ENCODE measurements at regions not wholly inside any gene's neighbourhood (a gene's known extent, or its start where the extent isn't known, plus 50 kb on each side); places are given as distances from the start of the nearest gene placed in this dataset.

DNA sequence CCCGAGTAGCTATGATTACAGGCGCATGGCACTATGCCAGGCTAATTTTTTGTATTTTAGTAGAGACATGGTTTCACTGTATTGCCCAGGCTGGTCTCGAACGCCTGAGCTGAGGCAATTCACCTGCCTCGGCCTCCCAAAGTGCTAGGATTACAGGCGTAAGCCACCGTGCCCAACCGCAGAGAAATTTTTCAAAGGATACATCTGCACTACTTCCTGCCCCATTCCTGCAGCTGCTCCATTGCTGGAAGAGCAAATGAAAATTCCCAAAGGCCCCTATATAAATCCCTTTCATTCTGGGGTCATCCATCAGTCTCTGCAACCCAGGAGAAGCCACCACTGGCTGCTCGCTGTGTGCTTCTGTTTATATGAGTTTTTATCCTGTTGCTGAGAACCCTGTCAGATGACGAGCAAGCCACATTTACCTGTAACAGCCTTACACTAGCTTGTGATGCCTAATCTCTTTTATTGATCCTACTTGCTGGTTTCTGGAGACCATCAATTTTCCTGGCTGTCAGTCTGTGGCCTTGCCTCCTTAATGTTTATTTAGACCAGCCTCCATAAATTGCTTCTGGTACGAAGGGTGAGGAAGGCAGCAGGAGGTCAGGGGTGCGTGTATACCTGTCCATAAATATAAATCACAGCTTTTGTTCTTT lies 925.3 kb downstream of the TLE4 start:
- Histone ChIP-seq H3K36me3 (no peaks in the 10 kb centered on the region), H3K27me3 (no peaks in the 10 kb centered on the region), H3K4me3 (no peak overlapping the region), H3K27ac (no peak overlapping the region), H3K4me1 (no peaks in the 10 kb centered on the region), H3K9me3 (no peaks in the 10 kb centered on the region)
- no peak for DNase-seq
- no peak for ATAC-seq
- intact Hi-C loops (cut with DNase I; ENCODE audit: low total_unique reads) (no loop called here), in situ Hi-C loops (cut with MboI; ENCODE audit: low sequenced_read_pairs in 4 of 4) (no loop called here)
- TF ChIP-seq, protein P1, sequence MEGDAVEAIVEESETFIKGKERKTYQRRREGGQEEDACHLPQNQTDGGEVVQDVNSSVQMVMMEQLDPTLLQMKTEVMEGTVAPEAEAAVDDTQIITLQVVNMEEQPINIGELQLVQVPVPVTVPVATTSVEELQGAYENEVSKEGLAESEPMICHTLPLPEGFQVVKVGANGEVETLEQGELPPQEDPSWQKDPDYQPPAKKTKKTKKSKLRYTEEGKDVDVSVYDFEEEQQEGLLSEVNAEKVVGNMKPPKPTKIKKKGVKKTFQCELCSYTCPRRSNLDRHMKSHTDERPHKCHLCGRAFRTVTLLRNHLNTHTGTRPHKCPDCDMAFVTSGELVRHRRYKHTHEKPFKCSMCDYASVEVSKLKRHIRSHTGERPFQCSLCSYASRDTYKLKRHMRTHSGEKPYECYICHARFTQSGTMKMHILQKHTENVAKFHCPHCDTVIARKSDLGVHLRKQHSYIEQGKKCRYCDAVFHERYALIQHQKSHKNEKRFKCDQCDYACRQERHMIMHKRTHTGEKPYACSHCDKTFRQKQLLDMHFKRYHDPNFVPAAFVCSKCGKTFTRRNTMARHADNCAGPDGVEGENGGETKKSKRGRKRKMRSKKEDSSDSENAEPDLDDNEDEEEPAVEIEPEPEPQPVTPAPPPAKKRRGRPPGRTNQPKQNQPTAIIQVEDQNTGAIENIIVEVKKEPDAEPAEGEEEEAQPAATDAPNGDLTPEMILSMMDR (IDR thresholded peaks at IDR 0.05 in 4 of 5, conservative IDR thresholded peaks at IDR 0.05 in 1 of 5): no peak
- TF ChIP-seq POLR2A (IDR thresholded peaks at IDR 0.05): no peak

DNA sequence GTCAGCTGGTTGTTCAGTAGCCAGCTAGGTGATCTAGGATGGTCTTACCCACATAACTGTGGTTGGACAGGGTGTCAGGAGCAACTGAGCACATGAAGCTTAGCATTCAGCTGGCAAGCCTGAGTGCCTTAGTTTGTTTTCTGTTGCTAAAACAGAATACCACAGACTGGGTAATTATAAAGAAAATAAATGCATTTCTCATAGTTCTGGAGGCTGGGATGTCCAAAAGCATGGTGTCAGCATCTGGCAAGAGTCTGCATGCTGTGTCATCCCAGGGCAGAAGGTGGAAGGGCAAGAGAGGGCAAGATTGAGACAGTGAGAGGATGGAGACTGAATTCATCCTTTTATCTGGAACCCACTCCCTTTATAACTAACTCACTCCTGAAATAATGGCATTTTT lies 921.5 kb downstream of the TLE4 start:
- no peaks in the 10 kb centered on the region for H3K4me1 ChIP-seq
- H3K27me3 ChIP-seq: no peaks in the 10 kb centered on the region
- in situ Hi-C loops (cut with MboI; ENCODE audit: low sequenced_read_pairs in 4 of 4): no loop called here
- ATAC-seq (no peak), DNase-seq (no peak)
- H3K4me3 ChIP-seq: no peak overlapping the region
- H3K36me3 ChIP-seq: no peaks in the 10 kb centered on the region
- intact Hi-C loops (cut with DNase I; ENCODE audit: low total_unique reads): no loop called here
- TF ChIP-seq, protein P1 (IDR thresholded peaks at IDR 0.05 in 4 of 5, conservative IDR thresholded peaks at IDR 0.05 in 1 of 5): no peak
- TF ChIP-seq POLR2A (IDR thresholded peaks at IDR 0.05): no peak
- no peak overlapping the region for H3K27ac ChIP-seq
- H3K9me3 ChIP-seq: no peaks in the 10 kb centered on the region

DNA sequence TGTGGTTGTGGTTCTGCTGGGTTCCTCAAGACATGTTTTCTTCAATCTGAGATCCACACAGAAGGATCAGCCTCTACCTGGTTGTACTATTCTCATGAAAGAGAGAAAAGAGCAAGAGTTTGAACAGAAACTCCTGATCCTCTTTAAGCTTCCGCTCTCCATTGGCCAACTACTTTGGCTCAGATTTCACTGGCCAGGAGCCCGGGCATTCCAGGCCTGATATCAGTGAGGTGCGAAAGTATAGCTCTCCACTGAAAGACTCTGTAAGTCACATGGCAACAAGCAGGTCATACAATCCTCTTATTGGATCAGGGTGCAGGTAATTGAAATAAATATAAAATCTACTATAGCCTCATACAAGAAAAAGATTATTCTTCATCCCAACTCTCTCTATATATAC lies 920.5 kb downstream of the TLE4 start:
- ATAC-seq: no peak
- intact Hi-C loops (cut with DNase I; ENCODE audit: low total_unique reads): no loop called here
- Histone ChIP-seq H3K9me3 (no peaks in the 10 kb centered on the region), H3K27me3 (no peaks in the 10 kb centered on the region), H3K4me3 (no peak overlapping the region), H3K27ac (no peak overlapping the region), H3K36me3 (no peaks in the 10 kb centered on the region), H3K4me1 (no peaks in the 10 kb centered on the region)
- in situ Hi-C loops (cut with MboI; ENCODE audit: low sequenced_read_pairs in 4 of 4): no loop called here
- TF ChIP-seq, protein P1 (IDR thresholded peaks at IDR 0.05 in 4 of 5, conservative IDR thresholded peaks at IDR 0.05 in 1 of 5): no peak
- TF ChIP-seq POLR2A (IDR thresholded peaks at IDR 0.05): no peak
- DNase-seq: no peak

DNA sequence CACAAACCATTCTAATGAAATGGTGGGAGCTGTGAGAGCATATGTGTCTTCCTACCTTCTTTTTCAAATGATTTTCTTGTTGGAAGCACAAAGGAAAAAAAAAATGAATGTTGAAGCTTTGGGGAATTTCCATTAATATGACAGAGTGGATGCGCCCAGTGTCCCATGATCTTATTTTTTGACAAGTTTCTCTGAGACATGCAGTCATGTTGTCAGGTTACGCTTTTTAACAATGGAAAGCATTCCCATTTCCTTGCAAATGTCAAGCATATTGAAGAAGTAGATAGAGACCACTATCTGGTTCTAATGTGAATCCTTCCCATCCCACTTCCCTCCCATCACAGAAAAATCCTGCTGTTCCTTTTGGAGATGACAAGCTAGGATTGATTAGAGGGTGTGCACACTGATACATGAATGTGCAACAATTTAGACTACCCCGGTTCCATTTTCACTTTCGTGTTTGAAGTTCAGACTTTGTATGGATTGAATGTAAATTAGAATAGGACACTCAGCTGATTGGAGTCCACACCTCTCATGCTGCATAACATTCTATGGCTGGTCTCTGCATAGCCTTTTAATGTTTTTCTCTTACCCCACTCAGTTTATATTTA lies 919.4 kb downstream of the TLE4 start:
- H3K27me3 ChIP-seq: no peaks in the 10 kb centered on the region
- no peak for DNase-seq
- in situ Hi-C loops (cut with MboI; ENCODE audit: low sequenced_read_pairs in 4 of 4) (no loop called here), intact Hi-C loops (cut with DNase I; ENCODE audit: low total_unique reads) (no loop called here)
- H3K36me3 ChIP-seq: no peaks in the 10 kb centered on the region
- H3K9me3 ChIP-seq: no peaks in the 10 kb centered on the region
- H3K4me3 ChIP-seq: no peak overlapping the region
- no peak for ATAC-seq
- H3K27ac ChIP-seq: no peak overlapping the region
- TF ChIP-seq, protein P1 (IDR thresholded peaks at IDR 0.05 in 4 of 5, conservative IDR thresholded peaks at IDR 0.05 in 1 of 5): no peak
- no peak for TF ChIP-seq POLR2A (IDR thresholded peaks at IDR 0.05)
- no peaks in the 10 kb centered on the region for H3K4me1 ChIP-seq
